H1 (cell line): ENCODE measurements at regions not wholly inside any gene's neighbourhood (a gene's known extent, or its start where the extent isn't known, plus 50 kb on each side); places are given as distances from the start of the nearest gene placed in this dataset.

Experiments used
- EP300 ChIP-seq, 2 experiments: IDR thresholded peaks; 1 replicate in 1 of 2; 2 replicates in 1 of 2; pipeline ENCODE4 v1.6.1; 2011 to 2012; ENCODE audit warnings: low read depth in 2 of 2, low read length in 2 of 2, mild to moderate bottlenecking in 2 of 2, borderline replicate concordance in 1 of 2, inconsistent platforms in 1 of 2, moderate library complexity in 1 of 2
- EZH2 ChIP-seq: fragments of 200-600 bp; sonication (generic); IDR thresholded peaks from 2 replicates; pipeline ENCODE4 v1.7.1; 2012; ENCODE audit warnings: low read depth, mild to moderate bottlenecking, moderate library complexity, low read length, inconsistent platforms; ENCODE audit not compliant: severe bottlenecking
- GABPA ChIP-seq: IDR thresholded peaks from 2 replicates; pipeline ENCODE4 v1.6.1; 2011; ENCODE audit warnings: mild to moderate bottlenecking, low read length, moderate library complexity, borderline replicate concordance; ENCODE audit not compliant: insufficient read depth
- GTF2F1 ChIP-seq: IDR thresholded peaks from 2 replicates; pipeline ENCODE4 v1.6.1; 2012; ENCODE audit warnings: low read depth, low read length, improper control_type of control experiment, borderline replicate concordance
- HDAC6 ChIP-seq: IDR thresholded peaks from one replicate; pipeline ENCODE4 v1.7.1; 2012; ENCODE audit warnings: low read depth, mild to moderate bottlenecking, inconsistent platforms, low read length, moderate library complexity
- JUN ChIP-seq: IDR thresholded peaks from 2 replicates; pipeline ENCODE4 v1.6.1; 2011; ENCODE audit warnings: low read depth, mild to moderate bottlenecking, improper control_type of control experiment, low read length
- POLR2A ChIP-seq, 2 experiments: IDR thresholded peaks; 1 replicate in 1 of 2; 2 replicates in 1 of 2; pipeline ENCODE4 v1.6.1; 2011; ENCODE audit warnings: low read depth in 2 of 2, low read length in 2 of 2, mild to moderate bottlenecking in 2 of 2; ENCODE audit errors: control extremely low read depth in 1 of 2
- POLR2AphosphoS5 ChIP-seq: IDR thresholded peaks from 2 replicates; pipeline ENCODE4 v1.6.1; 2011; ENCODE audit warnings: low read depth, low read length
- SIN3A ChIP-seq, 2 experiments: IDR thresholded peaks in 1 of 2; conservative IDR thresholded peaks in 1 of 2; 2 replicates each; pipeline ENCODE4 v1.6.1; 2011 to 2012; ENCODE audit warnings: low read length in 2 of 2, improper control_type of control experiment in 1 of 2, low read depth in 1 of 2, mild to moderate bottlenecking in 1 of 2
- SP2 ChIP-seq: IDR thresholded peaks from 2 replicates; pipeline ENCODE4 v1.6.1; 2012; ENCODE audit warnings: mild to moderate bottlenecking, low read length, inconsistent platforms
- ZNF274 ChIP-seq: IDR thresholded peaks from 2 replicates; pipeline ENCODE4 v1.7.0; 2012; ENCODE audit warnings: low read length, borderline replicate concordance; ENCODE audit errors: extremely low read depth
- TF ChIP-seq, protein P1 (sequence below), 3 experiments: IDR thresholded peaks; 1 replicate in 2 of 3; 2 replicates in 1 of 3; pipeline versions ENCODE4 v1.5.1 to v1.6.1; 2011; ENCODE audit warnings: low read length in 3 of 3, mild to moderate bottlenecking in 3 of 3, inconsistent platforms in 2 of 3, low read depth in 1 of 3, moderate library complexity in 1 of 3; ENCODE audit not compliant: insufficient read depth in 1 of 3; ENCODE audit errors: control extremely low read depth in 1 of 3
- TF ChIP-seq, protein P2 (sequence below): IDR thresholded peaks from 2 replicates; pipeline ENCODE4 v1.6.1; 2011; ENCODE audit warnings: low read depth, mild to moderate bottlenecking, low read length; ENCODE audit not compliant: insufficient read depth
- TF ChIP-seq, protein P3 (sequence below): fragments of 300-600 bp; sonication (generic); IDR thresholded peaks from 2 replicates; pipeline ENCODE4 v1.7.1; 2012; ENCODE audit warnings: low read length, moderate library complexity, mild to moderate bottlenecking, inconsistent platforms; ENCODE audit not compliant: insufficient replicate concordance

DNA sequence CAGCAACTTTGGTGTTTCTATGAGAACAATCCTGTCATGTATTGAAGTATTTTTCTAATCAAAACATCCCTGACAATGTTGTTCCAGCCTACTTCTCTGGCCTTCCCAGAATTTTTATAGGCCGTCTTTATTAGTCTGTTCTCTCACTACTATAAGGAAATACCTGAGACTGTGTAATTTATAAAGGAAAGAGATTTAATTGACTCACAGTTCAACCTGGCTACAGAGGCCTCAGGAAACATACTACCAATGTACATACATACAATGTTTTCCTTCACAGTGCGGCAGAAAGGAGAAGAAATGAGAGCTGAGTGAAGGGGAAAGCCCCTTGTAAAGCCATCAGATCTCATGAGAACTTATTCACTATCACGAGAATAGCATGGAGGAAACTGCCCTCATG is 484.7 kb upstream of the PODXL start:
- no peak for TF ChIP-seq ZNF274
- TF ChIP-seq, protein P1, sequence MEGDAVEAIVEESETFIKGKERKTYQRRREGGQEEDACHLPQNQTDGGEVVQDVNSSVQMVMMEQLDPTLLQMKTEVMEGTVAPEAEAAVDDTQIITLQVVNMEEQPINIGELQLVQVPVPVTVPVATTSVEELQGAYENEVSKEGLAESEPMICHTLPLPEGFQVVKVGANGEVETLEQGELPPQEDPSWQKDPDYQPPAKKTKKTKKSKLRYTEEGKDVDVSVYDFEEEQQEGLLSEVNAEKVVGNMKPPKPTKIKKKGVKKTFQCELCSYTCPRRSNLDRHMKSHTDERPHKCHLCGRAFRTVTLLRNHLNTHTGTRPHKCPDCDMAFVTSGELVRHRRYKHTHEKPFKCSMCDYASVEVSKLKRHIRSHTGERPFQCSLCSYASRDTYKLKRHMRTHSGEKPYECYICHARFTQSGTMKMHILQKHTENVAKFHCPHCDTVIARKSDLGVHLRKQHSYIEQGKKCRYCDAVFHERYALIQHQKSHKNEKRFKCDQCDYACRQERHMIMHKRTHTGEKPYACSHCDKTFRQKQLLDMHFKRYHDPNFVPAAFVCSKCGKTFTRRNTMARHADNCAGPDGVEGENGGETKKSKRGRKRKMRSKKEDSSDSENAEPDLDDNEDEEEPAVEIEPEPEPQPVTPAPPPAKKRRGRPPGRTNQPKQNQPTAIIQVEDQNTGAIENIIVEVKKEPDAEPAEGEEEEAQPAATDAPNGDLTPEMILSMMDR (IDR thresholded peaks at IDR 0.05; ENCODE audit: control extremely low read depth in 1 of 3, insufficient read depth in 1 of 3, low read depth in 1 of 3, low read length in 3 of 3) = no peak
- TF ChIP-seq EZH2 = no peak
- TF ChIP-seq GABPA = no peak
- no peak for TF ChIP-seq GTF2F1
- no peak for TF ChIP-seq POLR2AphosphoS5
- no peak for TF ChIP-seq SIN3A (conservative IDR thresholded peaks at IDR 0.05 in 1 of 2, IDR thresholded peaks at IDR 0.05 in 1 of 2; ENCODE audit: low read depth in 1 of 2, low read length in 2 of 2)
- no peak for TF ChIP-seq SP2
- no peak for TF ChIP-seq HDAC6
- TF ChIP-seq, protein P2, sequence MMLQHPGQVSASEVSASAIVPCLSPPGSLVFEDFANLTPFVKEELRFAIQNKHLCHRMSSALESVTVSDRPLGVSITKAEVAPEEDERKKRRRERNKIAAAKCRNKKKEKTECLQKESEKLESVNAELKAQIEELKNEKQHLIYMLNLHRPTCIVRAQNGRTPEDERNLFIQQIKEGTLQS = no peak
- TF ChIP-seq, protein P3, sequence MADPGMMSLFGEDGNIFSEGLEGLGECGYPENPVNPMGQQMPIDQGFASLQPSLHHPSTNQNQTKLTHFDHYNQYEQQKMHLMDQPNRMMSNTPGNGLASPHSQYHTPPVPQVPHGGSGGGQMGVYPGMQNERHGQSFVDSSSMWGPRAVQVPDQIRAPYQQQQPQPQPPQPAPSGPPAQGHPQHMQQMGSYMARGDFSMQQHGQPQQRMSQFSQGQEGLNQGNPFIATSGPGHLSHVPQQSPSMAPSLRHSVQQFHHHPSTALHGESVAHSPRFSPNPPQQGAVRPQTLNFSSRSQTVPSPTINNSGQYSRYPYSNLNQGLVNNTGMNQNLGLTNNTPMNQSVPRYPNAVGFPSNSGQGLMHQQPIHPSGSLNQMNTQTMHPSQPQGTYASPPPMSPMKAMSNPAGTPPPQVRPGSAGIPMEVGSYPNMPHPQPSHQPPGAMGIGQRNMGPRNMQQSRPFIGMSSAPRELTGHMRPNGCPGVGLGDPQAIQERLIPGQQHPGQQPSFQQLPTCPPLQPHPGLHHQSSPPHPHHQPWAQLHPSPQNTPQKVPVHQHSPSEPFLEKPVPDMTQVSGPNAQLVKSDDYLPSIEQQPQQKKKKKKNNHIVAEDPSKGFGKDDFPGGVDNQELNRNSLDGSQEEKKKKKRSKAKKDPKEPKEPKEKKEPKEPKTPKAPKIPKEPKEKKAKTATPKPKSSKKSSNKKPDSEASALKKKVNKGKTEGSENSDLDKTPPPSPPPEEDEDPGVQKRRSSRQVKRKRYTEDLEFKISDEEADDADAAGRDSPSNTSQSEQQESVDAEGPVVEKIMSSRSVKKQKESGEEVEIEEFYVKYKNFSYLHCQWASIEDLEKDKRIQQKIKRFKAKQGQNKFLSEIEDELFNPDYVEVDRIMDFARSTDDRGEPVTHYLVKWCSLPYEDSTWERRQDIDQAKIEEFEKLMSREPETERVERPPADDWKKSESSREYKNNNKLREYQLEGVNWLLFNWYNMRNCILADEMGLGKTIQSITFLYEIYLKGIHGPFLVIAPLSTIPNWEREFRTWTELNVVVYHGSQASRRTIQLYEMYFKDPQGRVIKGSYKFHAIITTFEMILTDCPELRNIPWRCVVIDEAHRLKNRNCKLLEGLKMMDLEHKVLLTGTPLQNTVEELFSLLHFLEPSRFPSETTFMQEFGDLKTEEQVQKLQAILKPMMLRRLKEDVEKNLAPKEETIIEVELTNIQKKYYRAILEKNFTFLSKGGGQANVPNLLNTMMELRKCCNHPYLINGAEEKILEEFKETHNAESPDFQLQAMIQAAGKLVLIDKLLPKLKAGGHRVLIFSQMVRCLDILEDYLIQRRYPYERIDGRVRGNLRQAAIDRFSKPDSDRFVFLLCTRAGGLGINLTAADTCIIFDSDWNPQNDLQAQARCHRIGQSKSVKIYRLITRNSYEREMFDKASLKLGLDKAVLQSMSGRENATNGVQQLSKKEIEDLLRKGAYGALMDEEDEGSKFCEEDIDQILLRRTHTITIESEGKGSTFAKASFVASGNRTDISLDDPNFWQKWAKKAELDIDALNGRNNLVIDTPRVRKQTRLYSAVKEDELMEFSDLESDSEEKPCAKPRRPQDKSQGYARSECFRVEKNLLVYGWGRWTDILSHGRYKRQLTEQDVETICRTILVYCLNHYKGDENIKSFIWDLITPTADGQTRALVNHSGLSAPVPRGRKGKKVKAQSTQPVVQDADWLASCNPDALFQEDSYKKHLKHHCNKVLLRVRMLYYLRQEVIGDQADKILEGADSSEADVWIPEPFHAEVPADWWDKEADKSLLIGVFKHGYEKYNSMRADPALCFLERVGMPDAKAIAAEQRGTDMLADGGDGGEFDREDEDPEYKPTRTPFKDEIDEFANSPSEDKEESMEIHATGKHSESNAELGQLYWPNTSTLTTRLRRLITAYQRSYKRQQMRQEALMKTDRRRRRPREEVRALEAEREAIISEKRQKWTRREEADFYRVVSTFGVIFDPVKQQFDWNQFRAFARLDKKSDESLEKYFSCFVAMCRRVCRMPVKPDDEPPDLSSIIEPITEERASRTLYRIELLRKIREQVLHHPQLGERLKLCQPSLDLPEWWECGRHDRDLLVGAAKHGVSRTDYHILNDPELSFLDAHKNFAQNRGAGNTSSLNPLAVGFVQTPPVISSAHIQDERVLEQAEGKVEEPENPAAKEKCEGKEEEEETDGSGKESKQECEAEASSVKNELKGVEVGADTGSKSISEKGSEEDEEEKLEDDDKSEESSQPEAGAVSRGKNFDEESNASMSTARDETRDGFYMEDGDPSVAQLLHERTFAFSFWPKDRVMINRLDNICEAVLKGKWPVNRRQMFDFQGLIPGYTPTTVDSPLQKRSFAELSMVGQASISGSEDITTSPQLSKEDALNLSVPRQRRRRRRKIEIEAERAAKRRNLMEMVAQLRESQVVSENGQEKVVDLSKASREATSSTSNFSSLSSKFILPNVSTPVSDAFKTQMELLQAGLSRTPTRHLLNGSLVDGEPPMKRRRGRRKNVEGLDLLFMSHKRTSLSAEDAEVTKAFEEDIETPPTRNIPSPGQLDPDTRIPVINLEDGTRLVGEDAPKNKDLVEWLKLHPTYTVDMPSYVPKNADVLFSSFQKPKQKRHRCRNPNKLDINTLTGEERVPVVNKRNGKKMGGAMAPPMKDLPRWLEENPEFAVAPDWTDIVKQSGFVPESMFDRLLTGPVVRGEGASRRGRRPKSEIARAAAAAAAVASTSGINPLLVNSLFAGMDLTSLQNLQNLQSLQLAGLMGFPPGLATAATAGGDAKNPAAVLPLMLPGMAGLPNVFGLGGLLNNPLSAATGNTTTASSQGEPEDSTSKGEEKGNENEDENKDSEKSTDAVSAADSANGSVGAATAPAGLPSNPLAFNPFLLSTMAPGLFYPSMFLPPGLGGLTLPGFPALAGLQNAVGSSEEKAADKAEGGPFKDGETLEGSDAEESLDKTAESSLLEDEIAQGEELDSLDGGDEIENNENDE = no peak
- TF ChIP-seq POLR2A (IDR thresholded peaks at IDR 0.05; ENCODE audit: control extremely low read depth in 1 of 2, low read depth in 2 of 2, low read length in 2 of 2) = no peak
- TF ChIP-seq EP300 (IDR thresholded peaks at IDR 0.05; ENCODE audit: borderline replicate concordance in 1 of 2, low read depth in 2 of 2, low read length in 2 of 2) = no peak
- no peak for TF ChIP-seq JUN
